Tibial nerve (tissue), 4 donors: ENCODE measurements at regions not wholly inside any gene's neighbourhood (a gene's known extent, or its start where the extent isn't known, plus 50 kb on each side); places are given as distances from the start of the nearest gene placed in this dataset.

Source experiments
- DNase-seq, 2 donors: peaks; one replicate each; pipeline ENCODE4 v3.0.0-alpha.2; 2019; ENCODE audit warnings: low spot score in 2 of 2
- H3K27ac ChIP-seq, 4 donors: fragments of 200-600 bp; sonication (generic) in 3 of 4; one replicate each; pipeline ENCODE4 v1.5.1; 2017 to 2019; ENCODE audit warnings: mild to moderate bottlenecking in 1 of 4
- H3K27me3 ChIP-seq, 2 donors: fragments of 200-600 bp; sonication (generic) in 1 of 2; one replicate each; pipeline versions ENCODE4 v1.5.1 to v1.6.0; 2017 to 2019
- H3K36me3 ChIP-seq, 3 donors: fragments of 200-600 bp; sonication (generic); one replicate each; pipeline ENCODE4 v1.5.1; 2018 to 2019
- H3K4me1 ChIP-seq, 4 donors: fragments of 200-600 bp; sonication (generic) in 3 of 4; one replicate each; pipeline ENCODE4 v1.5.1; 2017 to 2019
- H3K4me3 ChIP-seq, 4 donors: fragments of 200-600 bp; sonication (generic) in 3 of 4; one replicate each; pipeline ENCODE4 v1.5.1; 2017 to 2019; ENCODE audit warnings: mild to moderate bottlenecking in 1 of 4, moderate library complexity in 1 of 4
- H3K9me3 ChIP-seq, 4 donors: fragments of 200-600 bp; sonication (generic) in 3 of 4; one replicate each; pipeline ENCODE4 v1.5.1; 2017 to 2019
- EP300 ChIP-seq, 2 donors: sonication (generic); formaldehyde crosslinking; IDR thresholded peaks; one replicate each; pipeline ENCODE4 v1.6.1; 2017; ENCODE audit warnings: antibody characterized with exemption in 2 of 2, mild to moderate bottlenecking in 1 of 2
- POLR2A ChIP-seq, 2 donors: fragments of 450-650 bp; IDR thresholded peaks; one replicate each; pipeline ENCODE4 v1.6.1; 2017; ENCODE audit warnings: antibody characterized with exemption in 2 of 2, mild to moderate bottlenecking in 2 of 2, moderate library complexity in 2 of 2
- WGBS, 2 donors: methylation state at CpG; one replicate each; pipeline ENCODE4 v1.1.5; 2018; 5-methylcytosine and 5-hydroxymethylcytosine counted together
- TF ChIP-seq, protein P1 (sequence below), 5 experiments: fragments of 200-600 bp in 3 of 5; fragments of 450-650 bp in 2 of 5; sonication (generic) in 3 of 5; IDR thresholded peaks; one replicate each; pipeline ENCODE4 v1.5.1; 2016 to 2019; ENCODE audit warnings: antibody characterized with exemption in 5 of 5, mild to moderate bottlenecking in 3 of 5, moderate library complexity in 2 of 5

GRCh38 chr7:81201188-81201587 lies 282.3 kb upstream of the SEMA3C start:
- 93 to 96% methylated on average over 5 of the region's 5 CpGs for WGBS, 2 donors
- Histone ChIP-seq H3K27ac (no peak overlapping the region), H3K4me3 (no peak overlapping the region), H3K36me3 (no peaks in the 10 kb centered on the region), H3K27me3 (no peaks in the 10 kb centered on the region), H3K4me1 (no peaks in the 10 kb centered on the region), H3K9me3 (no peaks in the 10 kb centered on the region)
- DNase-seq: no peak
- TF ChIP-seq EP300 (IDR thresholded peaks at IDR 0.05) (no peak), POLR2A (IDR thresholded peaks at IDR 0.05) (no peak)
- TF ChIP-seq, protein P1, sequence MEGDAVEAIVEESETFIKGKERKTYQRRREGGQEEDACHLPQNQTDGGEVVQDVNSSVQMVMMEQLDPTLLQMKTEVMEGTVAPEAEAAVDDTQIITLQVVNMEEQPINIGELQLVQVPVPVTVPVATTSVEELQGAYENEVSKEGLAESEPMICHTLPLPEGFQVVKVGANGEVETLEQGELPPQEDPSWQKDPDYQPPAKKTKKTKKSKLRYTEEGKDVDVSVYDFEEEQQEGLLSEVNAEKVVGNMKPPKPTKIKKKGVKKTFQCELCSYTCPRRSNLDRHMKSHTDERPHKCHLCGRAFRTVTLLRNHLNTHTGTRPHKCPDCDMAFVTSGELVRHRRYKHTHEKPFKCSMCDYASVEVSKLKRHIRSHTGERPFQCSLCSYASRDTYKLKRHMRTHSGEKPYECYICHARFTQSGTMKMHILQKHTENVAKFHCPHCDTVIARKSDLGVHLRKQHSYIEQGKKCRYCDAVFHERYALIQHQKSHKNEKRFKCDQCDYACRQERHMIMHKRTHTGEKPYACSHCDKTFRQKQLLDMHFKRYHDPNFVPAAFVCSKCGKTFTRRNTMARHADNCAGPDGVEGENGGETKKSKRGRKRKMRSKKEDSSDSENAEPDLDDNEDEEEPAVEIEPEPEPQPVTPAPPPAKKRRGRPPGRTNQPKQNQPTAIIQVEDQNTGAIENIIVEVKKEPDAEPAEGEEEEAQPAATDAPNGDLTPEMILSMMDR (IDR thresholded peaks at IDR 0.05): no peak

- Histone ChIP-seq H3K27ac (no peak overlapping the region), H3K36me3 (no peaks in the 10 kb centered on the region), H3K4me3 (no peak overlapping the region), H3K27me3 (no peaks in the 10 kb centered on the region), H3K4me1 (no peaks in the 10 kb centered on the region), H3K9me3 (no peaks in the 10 kb centered on the region)
- WGBS, 2 donors: 56 to 68% methylated on average over 1 of the region's 1 CpG
- no peak for DNase-seq
- TF ChIP-seq POLR2A (IDR thresholded peaks at IDR 0.05) (no peak), EP300 (IDR thresholded peaks at IDR 0.05) (no peak)
- TF ChIP-seq, protein P1 (IDR thresholded peaks at IDR 0.05): no peak
These were observed 279.9 kb upstream of the SEMA3C start for GRCh38 chr7:81198766-81199165.

GRCh38 chr7:81197266-81197665 lies 278.4 kb upstream of the SEMA3C start:
- WGBS, 2 donors: 82 to 83% methylated on average over 2 of the region's 2 CpGs
- H3K9me3 ChIP-seq: no peaks in the 10 kb centered on the region
- no peak overlapping the region for H3K4me3 ChIP-seq
- no peak for DNase-seq
- H3K27ac ChIP-seq: no peak overlapping the region
- no peaks in the 10 kb centered on the region for H3K4me1 ChIP-seq
- TF ChIP-seq EP300 (IDR thresholded peaks at IDR 0.05) (no peak), POLR2A (IDR thresholded peaks at IDR 0.05) (no peak)
- TF ChIP-seq, protein P1 (IDR thresholded peaks at IDR 0.05): no peak
- H3K27me3 ChIP-seq: no peaks in the 10 kb centered on the region
- no peaks in the 10 kb centered on the region for H3K36me3 ChIP-seq

DNA sequence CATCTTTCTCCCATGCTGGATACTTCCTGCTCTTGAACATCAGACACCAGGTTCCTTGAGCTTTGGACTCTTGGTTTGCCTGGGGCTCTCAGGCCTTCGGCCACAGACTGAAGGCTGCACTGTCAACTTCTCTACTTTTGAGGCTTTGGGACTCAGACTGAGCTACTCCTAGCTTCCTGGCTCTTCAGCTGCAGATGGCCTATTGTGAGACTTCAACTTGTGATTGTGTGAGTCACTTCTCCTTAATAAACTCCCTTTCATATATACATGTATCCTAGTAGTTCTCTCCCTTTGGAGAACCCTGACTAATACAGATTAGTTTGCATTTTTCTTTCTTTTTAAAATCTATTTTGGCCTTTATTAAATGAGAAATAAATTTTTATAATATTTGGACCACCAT lies 276.2 kb upstream of the SEMA3C start:
- TF ChIP-seq EP300 (IDR thresholded peaks at IDR 0.05): no peak
- TF ChIP-seq, protein P1 (IDR thresholded peaks at IDR 0.05): no peak
- TF ChIP-seq POLR2A (IDR thresholded peaks at IDR 0.05): no peak
- Histone ChIP-seq H3K9me3 (no peaks in the 10 kb centered on the region), H3K27ac (no peak overlapping the region), H3K4me3 (no peak overlapping the region), H3K4me1 (peaks cover 0 to 4% (median 0%) of the 10 kb centered on the region in 4 donors), H3K27me3 (no peaks in the 10 kb centered on the region), H3K36me3 (no peaks in the 10 kb centered on the region)
- WGBS, 2 donors: 81 to 100% methylated on average over 1 of the region's 1 CpG
- no peak for DNase-seq

- 48 to 59% methylated on average over 3 of the region's 3 CpGs for WGBS, 2 donors
- Histone ChIP-seq H3K27ac (no peak overlapping the region), H3K36me3 (no peaks in the 10 kb centered on the region), H3K9me3 (no peaks in the 10 kb centered on the region), H3K4me1 (peaks cover 0 to 4% (median 0%) of the 10 kb centered on the region in 4 donors), H3K4me3 (no peak overlapping the region), H3K27me3 (no peaks in the 10 kb centered on the region)
- TF ChIP-seq EP300 (IDR thresholded peaks at IDR 0.05): no peak
- TF ChIP-seq POLR2A (IDR thresholded peaks at IDR 0.05): no peak
- TF ChIP-seq, protein P1 (IDR thresholded peaks at IDR 0.05): no peak
- no peak for DNase-seq
These were observed 272.3 kb upstream of the SEMA3C start for GRCh38 chr7:81190997-81191768.
